ENCODE measurements at regions not wholly inside any gene's neighbourhood (a gene's known extent, or its start where the extent isn't known, plus 50 kb on each side); places are given as distances from the start of the nearest gene placed in this dataset.
"Not testable (repeated sequence)": the region's sequence is repeated elsewhere in the genome, so short reads cannot be mapped to it uniquely, and the experiment has no call there.

DNA sequence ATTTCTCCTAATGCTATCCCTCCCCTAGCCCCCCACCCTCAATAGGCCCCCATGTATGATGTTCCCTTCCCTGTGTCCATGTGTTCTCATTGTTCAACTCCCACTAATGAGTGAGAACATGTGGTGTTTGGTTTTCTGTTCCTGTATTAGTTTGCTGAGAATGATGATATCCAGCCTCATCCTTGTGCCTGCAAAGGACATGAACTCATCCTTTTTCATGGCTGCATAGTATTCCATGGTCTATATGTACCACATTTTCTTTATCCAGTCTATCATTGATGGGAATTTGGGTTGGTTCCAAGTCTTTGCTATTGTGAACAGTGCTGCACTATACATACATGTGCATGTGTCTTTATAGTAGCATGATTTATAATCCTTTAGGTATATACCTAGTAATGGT lies 217.5 kb upstream of the ASCC3 start:
- not testable (repeated sequence) for TF ChIP-seq POLR2A (IDR thresholded peaks at IDR 0.05; ENCODE audit: extremely low read depth, insufficient read length)
- TF ChIP-seq, protein P1, sequence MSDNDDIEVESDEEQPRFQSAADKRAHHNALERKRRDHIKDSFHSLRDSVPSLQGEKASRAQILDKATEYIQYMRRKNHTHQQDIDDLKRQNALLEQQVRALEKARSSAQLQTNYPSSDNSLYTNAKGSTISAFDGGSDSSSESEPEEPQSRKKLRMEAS (IDR thresholded peaks at IDR 0.05; ENCODE audit: low read depth, low read length): not testable (repeated sequence)
